K562 (cell line): ENCODE measurements at regions not wholly inside any gene's neighbourhood (a gene's known extent, or its start where the extent isn't known, plus 50 kb on each side); places are given as distances from the start of the nearest gene placed in this dataset.
A peak's percentile ranks its signal among the peaks of the same experiment; 100 is the strongest.

Source experiments
- BCOR ChIP-seq: fragments of 450-650 bp; IDR thresholded peaks from 2 replicates; pipeline ENCODE4 v1.6.1; 2016
- CSDE1 ChIP-seq, 2 experiments: fragments of 450-650 bp; IDR thresholded peaks; 2 replicates each; pipeline ENCODE4 v1.6.1; 2016; ENCODE audit warnings: mild to moderate bottlenecking in 1 of 2
- GATAD2A ChIP-seq: fragments of 450-650 bp; IDR thresholded peaks from 2 replicates; pipeline ENCODE4 v1.6.1; 2017
- HDGF ChIP-seq: fragments of 450-650 bp; IDR thresholded peaks from 2 replicates; pipeline ENCODE4 v1.6.1; 2016
- KLF1 ChIP-seq: fragments of 450-650 bp; IDR thresholded peaks from 2 replicates; pipeline ENCODE4 v1.6.1; 2016; ENCODE audit warnings: missing genetic modification characterization, missing compliant biosample characterization
- NFIC ChIP-seq: fragments of 450-650 bp; IDR thresholded peaks from 2 replicates; pipeline ENCODE4 v1.6.1; 2017; ENCODE audit warnings: mild to moderate bottlenecking, inconsistent platforms
- PATZ1 ChIP-seq: fragments of 250-450 bp; sonication (Bioruptor Pico); IDR thresholded peaks from 2 replicates; pipeline ENCODE4 v1.5.0; 2020; ENCODE audit warnings: mild to moderate bottlenecking, borderline replicate concordance
- RERE ChIP-seq: sonication (generic); formaldehyde crosslinking; IDR thresholded peaks from 2 replicates; pipeline ENCODE4 v1.8.0; 2023; ENCODE audit warnings: missing genetic modification reagents, mild to moderate bottlenecking, borderline replicate concordance
- ZKSCAN1 ChIP-seq: fragments of 150-350 bp; IDR thresholded peaks from 2 replicates; pipeline ENCODE4 v1.6.1; 2016; ENCODE audit warnings: low read depth, low read length
- ZNF318 ChIP-seq, 2 experiments: fragments of 450-650 bp; IDR thresholded peaks; 2 replicates each; pipeline ENCODE4 v1.6.1; 2016; ENCODE audit warnings: mild to moderate bottlenecking in 2 of 2, borderline replicate concordance in 1 of 2, low read depth in 1 of 2, moderate library complexity in 1 of 2

- TF ChIP-seq ZNF318 (IDR thresholded peaks at IDR 0.05; ENCODE audit: borderline replicate concordance in 1 of 2, low read depth in 1 of 2) (no peak), HDGF (no peak), PATZ1 (CRISPR knock-in tag) (no peak), ZKSCAN1 (peak; percentile 97), NFIC (peak; percentile 29), CSDE1 (IDR thresholded peaks at IDR 0.05) (no peak), GATAD2A (no peak), RERE (no peak), KLF1 (tag) (no peak), BCOR (peak; percentile 96)
These were observed 151.9 kb upstream of the LINGO1 start (continued) for GRCh38 chr15:77784361-77785292.
